ENCODE measurements at regions not wholly inside any gene's neighbourhood (a gene's known extent, or its start where the extent isn't known, plus 50 kb on each side); places are given as distances from the start of the nearest gene placed in this dataset.
"Not testable (repeated sequence)": the region's sequence is repeated elsewhere in the genome, so short reads cannot be mapped to it uniquely, and the experiment has no call there.

DNA sequence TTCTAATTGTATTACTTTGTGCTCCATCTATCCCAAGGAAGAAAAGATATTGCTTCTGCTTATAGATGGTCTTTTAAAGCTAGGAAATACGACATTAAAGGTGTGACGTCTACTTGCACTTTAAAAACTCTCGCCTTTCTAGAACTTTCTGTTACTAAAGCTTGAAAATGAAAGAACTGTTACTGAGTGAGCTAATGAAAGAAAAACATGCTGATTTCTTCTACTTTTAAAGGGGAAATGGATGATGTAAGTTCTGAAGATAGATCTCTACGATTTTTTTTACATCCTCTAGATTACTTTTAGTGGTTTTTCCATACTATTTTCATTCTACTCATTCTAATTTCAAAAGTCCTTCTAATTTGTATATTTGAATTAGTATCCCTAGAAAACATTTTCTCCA is 387.5 kb downstream of the USP25 start:
- no peak for DNase-seq (ENCODE audit: low spot score)

DNA sequence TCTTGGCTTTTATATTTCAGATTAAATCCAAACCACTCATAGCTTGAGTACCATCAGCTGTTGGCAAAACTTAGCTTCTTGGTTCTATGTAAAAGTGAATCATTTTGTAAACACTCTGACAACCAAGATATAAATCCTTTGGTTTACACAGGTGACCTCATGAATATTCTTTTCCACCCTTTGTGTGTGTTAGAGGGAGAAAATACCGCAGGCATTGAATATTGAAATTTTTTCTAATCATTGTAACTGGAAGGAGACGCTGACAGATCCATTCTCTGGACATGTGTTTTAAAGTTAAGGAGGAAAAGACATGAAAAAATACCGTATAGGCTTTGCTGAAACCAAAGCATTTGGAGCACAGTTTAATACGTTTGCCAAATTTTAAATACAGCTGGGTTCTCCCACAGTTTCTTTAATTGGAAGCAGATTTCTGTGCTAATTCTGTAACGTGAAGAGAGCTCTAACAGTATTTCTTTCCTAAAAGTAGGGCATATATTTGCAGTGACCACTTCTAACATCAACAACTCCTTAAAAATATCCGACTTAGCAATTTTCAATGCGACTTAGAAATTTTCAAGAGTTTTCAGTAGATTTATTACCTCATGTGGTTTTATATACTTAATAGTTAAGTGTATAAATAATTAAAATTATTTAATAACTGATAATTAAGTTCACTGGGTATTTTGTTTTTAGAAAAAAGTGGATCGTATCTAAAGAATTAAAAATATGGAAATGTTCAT is 388.2 kb downstream of the USP25 start:
- DNase-seq (ENCODE audit: low spot score): no peak

DNA sequence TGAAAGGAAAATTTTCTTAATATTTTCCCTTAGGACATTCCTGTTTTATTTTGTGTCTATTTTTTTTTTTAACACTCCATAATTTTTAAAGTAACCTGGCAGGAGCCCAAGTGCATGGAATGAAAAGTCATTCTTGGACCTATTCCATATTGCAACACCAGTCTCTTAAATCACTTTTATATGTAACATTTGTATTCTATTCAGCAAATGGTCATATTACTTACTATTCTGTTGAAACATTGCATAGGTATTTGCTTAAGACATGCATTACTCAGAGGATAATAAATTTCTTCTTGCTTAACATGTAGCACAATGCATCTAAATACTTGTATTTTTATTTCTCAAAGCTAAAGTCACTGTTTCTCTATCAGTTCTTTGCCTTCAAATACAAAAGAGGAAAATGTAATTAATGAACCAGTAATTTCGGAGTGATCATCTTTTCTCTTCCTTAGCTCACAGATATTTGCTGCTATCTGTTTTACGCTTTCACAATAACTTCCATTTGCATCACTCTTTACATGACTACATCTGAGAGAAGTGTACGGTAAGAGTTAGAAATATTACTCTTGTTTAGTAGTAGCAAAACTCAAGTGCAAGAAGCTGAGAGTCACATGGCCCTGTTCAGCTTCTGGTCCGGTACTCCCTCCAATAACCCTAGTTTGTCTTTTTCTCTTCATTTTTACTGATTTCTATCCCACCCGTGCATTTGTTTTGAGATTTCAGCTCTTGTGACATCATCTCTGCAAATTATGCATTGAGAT is 394.8 kb downstream of the USP25 start:
- DNase-seq (ENCODE audit: low spot score): peak; percentile 7

DNA sequence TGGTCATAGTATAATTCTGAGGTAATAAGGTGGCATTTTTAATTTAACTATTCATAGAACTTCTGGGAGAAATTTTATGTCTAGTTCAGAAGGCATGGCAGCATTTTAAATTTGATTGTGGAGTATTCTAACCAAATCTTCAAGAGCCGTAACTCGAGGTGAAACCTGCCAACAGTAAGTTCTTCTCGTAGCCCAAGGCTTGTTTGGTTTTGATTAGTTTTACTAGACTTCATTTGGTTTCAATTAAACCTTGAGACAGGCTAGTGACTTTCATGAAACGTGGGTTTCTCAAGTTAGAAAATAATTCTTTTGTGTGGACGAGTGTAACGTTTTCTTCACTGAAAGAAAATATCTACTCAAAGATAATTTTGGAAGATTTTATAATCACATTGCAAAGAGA is 395.5 kb downstream of the USP25 start:
- DNase-seq (ENCODE audit: low spot score): no peak

DNA sequence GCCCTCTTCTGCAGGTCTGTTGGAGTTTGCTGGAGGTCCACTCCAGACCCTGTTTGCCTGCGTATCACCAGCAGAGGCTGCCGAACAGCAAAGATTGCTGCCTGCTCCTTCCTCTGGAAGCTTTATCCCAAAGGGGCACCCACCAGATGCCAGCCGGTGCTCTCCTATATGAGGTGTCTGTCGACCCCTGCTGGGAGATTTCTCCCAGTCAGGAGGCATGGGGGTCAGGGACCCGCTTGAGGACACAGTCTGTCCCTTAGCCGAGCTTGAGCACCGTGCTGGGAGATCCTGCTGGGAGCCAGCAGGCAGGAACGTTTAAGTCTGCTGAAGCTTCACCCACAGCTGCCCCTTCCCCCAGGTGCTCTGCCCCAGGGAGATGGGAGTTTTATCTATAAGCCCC is 402.7 kb downstream of the USP25 start:
- DNase-seq (ENCODE audit: low spot score): not testable (repeated sequence)

DNA sequence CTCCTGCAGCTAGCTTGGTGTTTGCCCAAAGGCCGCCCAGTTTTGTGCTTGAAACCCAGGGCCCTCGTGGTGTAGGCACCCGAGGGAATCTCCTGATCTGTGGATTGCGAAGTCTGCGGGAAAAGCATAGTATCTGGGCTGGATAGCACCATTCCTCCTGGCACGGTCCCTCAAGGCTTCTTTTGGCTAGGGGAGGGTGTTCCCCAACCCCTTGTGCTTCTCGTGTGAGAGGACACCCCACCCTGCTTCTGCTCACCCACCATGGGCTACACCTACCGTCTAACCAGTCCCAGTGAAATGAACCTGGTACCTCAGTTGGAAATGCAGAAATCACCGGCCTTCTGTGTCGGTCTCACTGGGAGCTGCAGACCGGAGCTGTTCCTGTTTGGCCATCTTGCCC is 403.5 kb downstream of the USP25 start:
- DNase-seq (ENCODE audit: low spot score): no peak

DNA sequence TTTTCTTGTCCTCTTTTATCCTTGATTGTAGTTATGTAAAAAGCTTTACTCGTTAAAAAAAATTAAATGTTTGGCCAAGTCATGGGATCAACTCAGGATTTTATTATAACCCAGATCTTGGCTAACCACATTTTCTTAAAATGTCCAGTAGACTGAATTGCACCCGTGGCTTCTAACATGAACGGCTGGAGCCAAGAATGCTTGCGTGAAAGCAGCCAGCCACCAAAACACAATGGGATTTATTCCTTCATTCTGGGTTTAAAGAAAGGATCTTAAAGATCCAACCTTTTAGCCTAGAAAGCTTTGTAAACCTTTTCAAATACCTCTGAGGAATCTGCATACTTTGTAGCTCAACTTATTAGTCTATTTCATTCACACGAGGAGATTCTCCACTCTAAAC is 404.4 kb downstream of the USP25 start:
- no peak for DNase-seq (ENCODE audit: low spot score)

DNA sequence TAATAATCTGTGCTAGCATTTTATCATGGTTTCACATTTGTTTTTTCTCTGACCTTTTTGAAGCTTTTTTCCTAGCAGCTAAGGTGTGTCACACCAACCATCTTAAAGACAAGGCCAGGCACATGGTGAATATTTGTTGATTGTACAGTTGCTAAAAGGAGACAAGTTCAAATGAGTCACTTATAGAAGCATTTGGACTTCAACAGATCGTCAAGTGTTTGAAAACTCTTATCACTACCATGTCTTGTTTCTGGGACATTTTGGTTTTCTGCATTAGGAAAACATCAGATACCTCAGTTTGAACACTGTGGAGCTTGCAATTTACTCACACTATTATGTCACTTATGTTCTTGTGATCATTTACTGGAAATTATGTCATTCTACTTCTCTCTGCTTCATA is 407.3 kb downstream of the USP25 start:
- no peak for DNase-seq (ENCODE audit: low spot score)

DNA sequence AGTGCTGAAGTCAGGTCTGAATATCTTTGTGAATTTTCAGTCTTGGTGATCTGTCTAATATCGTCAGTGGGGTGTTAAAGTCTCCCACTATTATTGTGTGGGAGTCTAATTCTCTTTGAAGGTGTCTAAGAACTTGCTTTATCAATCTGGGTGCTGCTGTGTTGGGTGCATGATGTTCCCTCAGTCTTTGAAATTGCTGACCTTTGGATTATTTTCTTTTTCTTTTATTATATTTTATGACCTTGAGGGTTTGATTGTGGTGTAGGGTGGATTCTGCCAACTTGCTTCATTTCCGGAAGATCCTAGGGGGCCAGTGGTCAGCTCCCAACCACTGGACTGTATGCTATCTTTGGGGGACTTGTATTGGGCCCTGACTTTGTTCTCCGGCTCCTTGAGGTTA is 415.3 kb downstream of the USP25 start:
- DNase-seq (ENCODE audit: low spot score): no peak

DNA sequence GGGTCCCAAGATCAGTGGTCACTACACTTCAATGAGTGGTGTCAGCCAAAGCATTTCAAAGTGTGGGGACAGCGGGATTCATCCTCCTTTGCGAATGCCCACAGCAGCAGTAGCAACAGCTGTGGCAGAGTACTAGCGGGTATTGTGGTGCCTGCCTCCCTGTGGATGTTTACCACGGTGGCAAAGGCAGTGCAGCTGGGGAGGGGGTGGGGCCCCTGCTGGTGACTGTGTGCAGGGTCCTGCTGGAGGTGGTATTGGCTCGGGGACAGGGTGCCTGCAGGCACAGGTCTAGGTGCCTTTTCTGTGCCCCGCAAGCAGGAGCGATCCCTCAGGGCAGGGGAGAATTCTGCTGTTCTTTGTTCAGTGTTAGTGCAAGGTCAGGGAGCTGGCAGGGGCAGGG is 415.7 kb downstream of the USP25 start:
- no peak for DNase-seq (ENCODE audit: low spot score)

DNA sequence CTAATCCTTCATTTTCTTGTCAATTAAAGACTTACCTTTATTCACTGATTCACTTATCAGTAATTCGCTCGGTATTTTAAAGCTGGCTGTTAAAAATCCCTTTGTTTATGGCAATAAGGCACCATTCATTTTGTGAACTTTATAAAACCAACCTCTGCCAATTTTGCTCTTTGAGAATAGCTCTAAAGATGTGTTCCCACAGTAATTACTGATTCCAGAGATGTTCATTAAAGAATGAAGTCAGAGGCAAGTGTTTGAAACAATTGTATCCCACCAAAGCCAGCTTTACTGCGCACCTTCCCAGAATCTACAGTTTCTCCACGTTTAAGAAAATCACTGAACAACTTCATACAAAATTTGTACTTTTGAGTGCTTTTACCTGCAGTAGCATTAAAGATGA is 424.5 kb downstream of the USP25 start:
- no peak for DNase-seq (ENCODE audit: low spot score)

DNA sequence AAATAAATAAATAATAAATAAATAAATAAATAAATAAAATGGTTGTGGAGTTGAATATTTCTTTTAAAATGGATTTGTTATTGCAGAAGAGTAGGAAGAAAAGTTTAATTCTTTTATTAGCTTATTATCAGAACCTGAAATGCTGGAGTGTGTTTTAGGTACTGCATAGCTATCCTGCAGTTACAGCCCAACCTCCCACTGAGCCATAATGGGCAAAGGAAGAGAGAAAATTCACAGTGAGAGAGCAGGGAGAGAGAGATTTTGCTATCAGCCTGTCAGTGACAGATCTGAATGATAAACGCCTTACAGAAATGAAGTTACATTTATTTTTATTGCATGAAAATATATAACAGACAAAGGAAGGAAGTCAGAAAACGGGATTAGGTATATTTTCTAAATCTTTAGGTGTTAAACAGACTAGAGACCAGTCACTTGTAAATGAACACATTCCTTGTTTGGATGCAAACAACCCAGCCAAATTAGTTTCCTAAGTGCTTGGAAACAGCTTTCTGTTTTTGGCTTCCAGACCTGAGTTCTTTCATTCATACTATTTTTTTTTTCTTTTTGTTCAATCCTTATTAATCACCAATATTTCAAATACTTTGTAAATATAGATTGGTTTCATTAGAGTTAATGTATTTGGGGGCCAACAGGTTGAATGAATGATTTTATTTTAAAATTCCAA is 425.3 kb downstream of the USP25 start:
- no peak for DNase-seq (ENCODE audit: low spot score)

DNA sequence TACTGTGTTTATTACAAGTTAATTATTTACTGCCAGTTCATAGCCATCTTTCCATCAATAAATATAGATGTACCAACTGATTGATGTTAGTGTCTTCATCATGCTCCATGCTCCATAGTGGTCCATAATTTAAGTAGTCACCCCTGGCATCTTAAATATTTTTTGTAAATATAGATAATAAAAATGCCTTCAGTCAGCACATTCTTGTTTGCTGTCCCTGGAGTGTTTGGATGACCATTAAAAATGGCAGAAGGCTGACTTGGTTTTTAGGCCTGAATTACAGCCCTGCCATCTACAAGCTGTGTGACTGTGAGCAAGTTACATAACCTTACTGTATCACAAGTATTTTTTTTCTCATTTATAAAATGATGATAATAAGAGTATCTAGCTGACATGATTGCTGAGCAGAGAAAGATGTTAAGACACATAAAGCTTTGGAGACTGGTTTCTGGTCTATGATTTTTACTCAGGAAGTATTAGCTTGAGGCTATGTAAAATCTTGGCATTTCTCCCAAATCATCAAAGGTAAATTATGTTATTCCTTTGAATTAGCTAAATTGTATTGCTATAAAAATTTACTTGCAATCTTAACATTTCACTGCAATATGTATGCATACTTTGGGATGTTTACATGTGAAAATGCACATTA is 427.2 kb downstream of the USP25 start:
- DNase-seq (ENCODE audit: low spot score): no peak

DNA sequence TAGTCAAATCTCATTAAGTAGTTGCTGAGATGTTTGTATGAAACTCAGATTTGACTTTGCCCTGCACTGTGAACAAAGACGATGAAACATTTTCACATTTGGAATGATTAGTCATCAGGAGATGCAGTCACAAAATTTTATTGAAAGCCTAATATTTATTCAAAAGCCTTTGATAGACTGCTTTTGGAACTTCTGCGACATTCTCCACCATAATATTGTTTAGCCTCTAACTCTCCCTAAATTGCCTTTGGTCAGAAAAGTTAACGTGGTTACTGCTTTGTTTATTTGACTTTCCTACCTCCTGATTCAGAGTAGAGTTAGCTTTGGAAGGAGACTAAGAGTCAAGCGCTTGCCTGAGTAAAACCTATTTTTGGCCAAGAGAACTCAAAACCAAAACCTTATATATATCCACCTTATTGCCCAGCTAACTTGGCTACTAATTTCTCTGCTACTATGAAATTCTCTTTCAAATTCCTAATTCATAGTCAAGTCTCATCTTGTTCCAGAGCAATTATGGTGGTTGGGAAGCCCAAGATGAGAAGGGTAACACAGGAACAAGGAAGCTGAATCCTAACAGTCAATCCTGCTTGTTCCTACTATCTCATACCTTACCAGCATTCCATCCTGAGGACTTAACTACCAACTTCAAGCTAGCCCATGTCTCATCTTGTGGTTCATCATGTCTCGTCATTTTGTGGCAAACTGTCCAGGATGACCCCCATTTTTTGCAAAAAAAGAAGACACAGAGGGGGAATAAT is 429.6 kb downstream of the USP25 start:
- DNase-seq (ENCODE audit: low spot score): no peak

DNA sequence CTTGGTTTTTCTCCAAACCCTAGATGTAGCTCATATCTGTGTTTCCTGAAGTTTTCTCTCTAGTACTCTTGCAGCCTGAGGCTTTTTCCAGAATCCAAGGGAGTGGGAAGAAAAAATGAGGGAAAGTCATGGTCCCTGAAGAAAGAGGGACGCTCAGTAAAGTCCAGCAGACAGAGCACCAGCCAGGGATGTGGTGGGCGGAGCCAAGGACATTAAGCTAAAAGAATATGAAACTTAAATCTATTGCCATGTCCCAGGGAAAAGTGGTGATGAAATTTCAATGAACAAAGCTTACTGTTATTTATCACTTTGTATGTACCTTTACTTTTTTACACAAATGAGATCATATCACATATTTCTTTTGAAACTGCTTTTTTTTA is 430.2 kb downstream of the USP25 start:
- DNase-seq (ENCODE audit: low spot score): no peak

DNA sequence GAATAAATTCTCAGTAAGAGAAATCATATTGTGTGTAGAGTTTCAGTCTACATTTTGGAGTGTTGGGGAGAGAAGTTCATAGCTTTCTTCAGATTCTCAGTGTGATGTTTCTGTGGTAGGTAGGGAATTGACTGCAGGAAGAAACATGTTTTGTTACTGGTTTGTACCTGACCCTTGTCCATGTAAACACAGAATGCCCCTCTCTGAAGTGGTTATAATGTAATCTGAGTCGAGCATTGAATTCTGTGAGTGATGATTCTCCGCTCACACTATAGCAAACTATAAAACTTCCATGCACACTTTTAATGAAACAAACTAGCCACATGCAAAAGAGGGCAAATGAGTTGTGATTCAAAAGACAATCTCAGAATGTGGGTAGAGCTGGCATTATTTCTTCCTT is 433.2 kb downstream of the USP25 start:
- DNase-seq (ENCODE audit: low spot score): no peak

DNA sequence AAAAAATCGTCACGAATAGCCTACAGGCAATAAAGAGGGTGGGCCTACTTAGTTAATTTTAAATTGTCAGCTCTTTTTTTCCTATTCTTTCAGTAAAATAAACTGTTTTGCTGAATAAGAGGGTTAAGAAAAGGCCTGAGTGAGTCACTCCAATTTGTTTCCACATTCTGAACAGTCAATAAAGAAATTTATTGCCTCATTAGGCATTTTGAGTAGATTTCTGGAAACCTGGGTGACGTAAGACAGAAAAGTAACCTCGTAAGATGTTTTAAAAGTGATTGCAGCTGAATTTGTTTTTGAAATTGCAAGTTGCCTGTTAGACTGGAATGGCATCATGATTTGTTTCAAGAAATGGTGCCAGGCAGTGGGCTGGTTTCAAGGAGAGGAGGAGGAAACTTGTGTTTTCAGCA is 439.3 kb downstream of the USP25 start:
- DNase-seq (ENCODE audit: low spot score): no peak

DNA sequence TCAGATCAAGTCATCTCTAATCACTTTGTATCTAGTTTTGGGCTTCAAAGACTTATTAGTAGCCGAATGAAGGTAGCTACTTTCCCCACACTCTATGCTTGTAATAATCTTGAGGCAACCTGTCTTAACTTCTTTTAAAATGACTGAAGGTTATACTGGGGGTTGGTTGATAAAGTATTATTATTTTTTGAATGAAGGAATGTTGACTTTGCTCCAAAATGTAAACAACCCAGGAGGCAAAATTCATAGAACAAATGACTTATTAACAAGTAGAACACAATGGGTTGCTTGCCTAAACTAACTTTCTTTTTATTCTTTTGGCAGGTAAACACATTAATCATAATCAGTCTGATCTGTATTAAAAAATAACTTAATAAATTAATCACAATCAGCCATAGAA is 440.0 kb downstream of the USP25 start:
- no peak for DNase-seq (ENCODE audit: low spot score)

DNA sequence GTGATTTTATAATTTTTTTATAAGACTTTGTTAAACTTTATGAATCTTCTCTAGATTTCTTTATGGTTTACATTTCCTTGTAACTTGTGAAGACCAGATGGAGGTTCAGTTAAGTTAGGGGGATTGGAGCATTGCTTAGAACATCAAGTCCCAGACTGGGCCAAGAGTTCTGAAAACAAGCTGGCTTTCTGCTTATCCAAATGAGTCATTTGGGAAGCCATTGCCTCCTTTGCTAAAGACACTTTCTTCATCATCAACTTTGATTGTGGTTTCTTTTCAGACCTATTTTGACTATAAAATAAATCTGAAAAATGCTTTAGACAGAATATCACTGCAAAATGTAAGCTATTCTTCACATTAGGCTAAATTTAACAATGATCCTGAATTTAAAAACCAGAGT is 446.8 kb downstream of the USP25 start:
- no peak for DNase-seq (ENCODE audit: low spot score)

DNA sequence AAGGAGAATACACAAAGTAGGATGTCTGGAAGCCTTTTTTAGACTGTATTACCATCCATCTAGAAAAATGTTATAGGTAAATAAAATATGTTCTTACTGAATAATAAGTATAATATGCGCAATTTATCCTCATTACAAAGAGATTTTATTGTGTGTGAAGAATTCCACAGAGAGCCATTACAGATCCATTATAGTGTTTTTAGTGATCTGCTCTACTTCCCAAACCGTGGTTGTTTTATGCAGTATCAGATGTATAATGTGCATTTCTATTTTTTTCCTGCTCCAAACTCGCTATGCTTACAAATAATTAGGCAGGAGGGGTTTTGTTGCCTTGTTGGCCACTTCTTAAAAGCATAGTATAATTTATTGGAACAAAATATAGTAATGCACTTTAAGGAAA is 447.8 kb downstream of the USP25 start:
- no peak for DNase-seq (ENCODE audit: low spot score)

DNA sequence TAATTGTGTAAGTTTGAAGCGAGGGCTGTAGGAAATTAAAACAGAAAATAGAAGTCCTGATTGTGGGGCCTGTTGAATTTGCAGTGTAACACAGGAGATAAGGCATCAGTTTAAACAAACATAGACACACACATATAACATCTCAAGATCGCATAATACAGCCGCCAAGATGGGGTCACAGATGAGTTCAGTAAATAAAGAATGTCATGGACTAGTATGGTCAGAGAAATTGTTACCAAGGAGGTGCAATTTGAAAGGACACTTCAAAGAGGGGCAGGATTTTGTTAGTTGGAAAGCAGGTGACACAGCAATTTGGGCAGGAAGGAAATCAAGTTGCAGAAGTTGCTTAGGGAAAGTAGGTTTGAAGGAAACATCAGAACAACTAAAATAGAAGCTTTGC is 450.0 kb downstream of the USP25 start:
- no peak for DNase-seq (ENCODE audit: low spot score)

DNA sequence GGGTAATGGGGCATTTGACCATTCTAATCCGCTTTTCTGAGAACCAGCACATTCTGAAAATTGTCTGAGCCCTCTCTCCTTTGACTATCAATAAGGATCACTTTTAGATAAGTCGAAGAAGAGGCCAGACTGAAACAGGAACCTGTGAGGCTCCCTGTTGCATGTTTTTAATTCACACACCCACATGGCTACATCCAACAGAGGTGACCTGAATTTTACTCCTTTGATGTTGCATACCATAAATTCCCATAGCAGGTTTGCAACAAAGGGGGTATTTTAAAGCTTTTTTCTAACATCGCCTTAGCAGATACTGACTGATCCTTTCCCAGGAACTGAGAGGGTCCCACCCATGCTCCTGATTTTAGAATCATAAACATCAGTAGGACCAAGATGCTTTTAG is 450.8 kb downstream of the USP25 start:
- DNase-seq (ENCODE audit: low spot score): no peak

Data from RKO (cell line).